DND-41 (cell line): ENCODE measurements at regions not wholly inside any gene's neighbourhood (a gene's known extent, or its start where the extent isn't known, plus 50 kb on each side); places are given as distances from the start of the nearest gene placed in this dataset.

Experiments used
- CTCF ChIP-seq: IDR thresholded peaks from 2 replicates; pipeline ENCODE4 v1.5.1; 2012; ENCODE audit warnings: borderline replicate concordance, low read length, moderate library complexity, mild to moderate bottlenecking; ENCODE audit not compliant: poor library complexity, severe bottlenecking; ENCODE audit errors: extremely low read depth
- EZH2 ChIP-seq: IDR thresholded peaks from 3 replicates; pipeline ENCODE4 v1.6.1; 2012; ENCODE audit warnings: borderline replicate concordance, low read depth, mild to moderate bottlenecking, moderate library complexity, low read length, inconsistent platforms; ENCODE audit not compliant: severe bottlenecking

GRCh38 chr6:103862297-103862696 is 997.4 kb downstream of the HACE1 start:
- TF ChIP-seq CTCF: no peak
- TF ChIP-seq EZH2: no peak
